NCI-H748 treated with DMSO at 0.1 percent for 48 hours (cell line): ENCODE measurements at regions not wholly inside any gene's neighbourhood (a gene's known extent, or its start where the extent isn't known, plus 50 kb on each side); places are given as distances from the start of the nearest gene placed in this dataset.
"Not testable (repeated sequence)": the region's sequence is repeated elsewhere in the genome, so short reads cannot be mapped to it uniquely, and the experiment has no call there.

Source experiments
- DNase-seq: peaks from one replicate; lab custom pipeline; 2025; lab: John Stamatoyannopoulos, UW

DNA sequence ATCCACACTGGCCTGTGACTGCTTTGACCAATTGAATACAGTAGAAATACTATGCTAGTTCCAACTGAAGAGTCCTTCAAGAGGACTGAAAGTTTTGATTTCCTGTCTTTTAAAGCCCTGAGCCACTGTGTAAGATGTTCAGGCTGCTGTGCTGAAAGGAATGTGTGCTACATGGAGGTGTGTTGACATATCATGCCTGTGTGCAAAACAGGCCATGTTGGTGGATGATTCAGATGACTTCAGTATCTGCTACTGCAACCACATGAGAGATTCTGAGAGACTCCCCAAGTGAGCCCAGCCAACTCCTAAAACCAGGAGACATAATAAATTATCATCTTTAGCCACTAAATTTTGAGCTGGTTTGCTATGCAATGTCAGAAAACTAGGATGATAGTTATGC is 662.9 kb downstream of the ZEB2 start:
- DNase-seq: no peak

DNA sequence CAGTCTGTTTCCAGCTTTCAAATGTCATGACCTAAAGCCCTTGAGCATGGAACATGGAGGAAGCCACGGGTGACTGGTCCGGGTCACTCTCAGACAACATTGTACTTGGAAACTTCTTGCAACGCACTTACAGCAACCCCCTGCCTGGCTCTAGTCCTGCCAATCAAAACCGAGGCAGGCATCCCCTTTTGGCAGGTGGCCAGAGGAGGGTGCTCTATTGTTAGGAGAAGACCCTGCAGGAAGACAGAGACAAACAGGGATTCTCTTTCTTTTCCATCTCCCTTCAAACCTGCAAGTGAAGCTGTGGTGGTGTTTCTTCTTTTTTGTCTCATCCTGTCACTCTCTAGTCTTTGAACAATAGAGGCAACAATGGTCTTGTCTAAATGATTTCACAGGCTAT is 667.2 kb downstream of the ZEB2 start:
- no peak for DNase-seq

DNA sequence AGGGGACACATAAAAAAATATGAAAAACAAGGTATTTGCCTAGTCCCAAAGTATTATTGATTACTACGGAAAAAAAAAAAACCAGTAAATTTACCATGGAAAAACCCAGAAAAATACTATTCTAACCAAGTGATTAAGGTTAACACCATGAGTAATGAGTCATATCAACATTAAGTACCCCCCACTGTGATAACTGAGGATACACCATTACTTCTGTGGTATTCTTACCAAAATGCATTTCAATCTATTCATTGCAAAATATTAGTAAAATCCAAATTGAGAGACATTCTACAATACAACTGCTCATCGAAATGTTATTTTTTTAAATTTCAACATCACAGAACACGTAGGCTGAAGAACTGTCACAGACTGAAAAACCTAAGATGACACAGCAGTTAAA is 669.8 kb downstream of the ZEB2 start:
- no peak for DNase-seq

DNA sequence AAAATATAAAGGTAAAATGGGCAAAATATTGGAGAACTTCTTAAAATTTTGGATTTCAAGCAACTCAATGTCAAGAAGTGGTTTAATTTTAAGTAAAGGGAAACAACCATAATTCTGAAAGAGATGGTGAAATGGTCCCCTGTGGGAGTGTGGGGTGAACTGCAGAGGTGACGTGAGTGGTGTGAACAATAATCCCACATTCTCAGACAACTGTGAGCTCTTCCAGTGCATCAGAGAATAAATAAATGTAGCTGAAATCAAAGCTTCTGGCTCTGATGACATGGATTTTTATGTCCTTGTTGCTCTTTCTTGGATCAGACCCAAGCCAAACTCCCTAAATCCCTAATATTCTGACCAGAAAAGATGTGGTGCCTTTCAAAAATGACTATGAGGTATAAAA is 672.7 kb downstream of the ZEB2 start:
- DNase-seq: no peak

DNA sequence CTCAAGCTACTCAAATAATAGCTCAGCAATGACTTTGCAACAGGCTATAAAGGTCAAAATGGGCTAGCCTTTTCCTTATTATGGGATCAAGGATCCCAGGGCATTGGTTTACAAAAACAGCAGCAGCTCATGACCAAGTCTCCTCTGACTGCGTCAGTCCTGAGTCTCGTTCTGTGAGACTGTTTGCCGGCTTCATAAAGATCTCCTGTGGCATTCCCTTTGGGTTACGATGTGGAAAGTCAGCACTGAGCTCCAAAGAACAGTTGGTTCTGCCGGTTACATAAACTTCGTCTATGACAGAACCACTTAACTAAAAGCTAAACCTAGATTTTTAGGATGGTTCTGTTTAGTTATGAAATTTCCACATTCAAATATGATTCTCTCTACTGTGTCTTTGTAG is 674.9 kb downstream of the ZEB2 start:
- no peak for DNase-seq

DNA sequence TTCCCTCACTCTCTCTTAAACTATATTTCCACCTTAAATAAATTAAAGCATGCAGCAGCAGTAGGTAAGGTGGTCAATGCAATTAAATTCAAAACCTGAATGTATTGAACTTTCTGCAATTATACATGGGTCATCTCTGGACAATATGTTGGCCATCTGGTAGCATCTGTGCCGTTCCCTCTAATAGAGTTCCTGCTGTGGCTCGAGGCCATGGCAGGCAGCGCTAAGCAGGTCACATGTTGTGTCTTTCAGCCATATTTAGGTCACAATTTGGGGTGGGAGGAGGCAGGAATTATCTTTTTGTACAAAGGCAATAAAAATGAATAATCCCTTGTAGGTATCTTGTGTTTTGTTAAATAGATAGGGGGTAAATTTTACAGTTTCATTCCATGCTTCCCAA is 676.2 kb downstream of the ZEB2 start:
- DNase-seq: no peak

DNA sequence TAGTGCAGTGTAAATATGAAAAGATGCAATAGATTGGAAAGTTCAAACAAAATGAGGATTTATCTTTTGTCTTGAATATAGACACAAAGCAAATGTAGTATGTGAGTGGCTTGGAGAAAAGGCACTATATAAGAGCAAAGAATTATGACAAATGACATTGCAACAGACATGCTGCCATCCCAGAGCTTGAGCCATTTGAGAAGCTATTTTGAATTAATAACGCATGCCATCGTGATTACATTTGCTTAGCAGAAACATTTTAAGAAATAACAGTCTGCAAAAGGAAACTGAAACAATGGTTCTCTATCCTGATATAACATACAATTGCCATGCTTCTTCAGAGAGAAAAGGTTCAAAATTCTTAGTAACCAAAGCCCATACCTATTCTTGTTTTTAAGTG is 677.1 kb downstream of the ZEB2 start:
- no peak for DNase-seq

DNA sequence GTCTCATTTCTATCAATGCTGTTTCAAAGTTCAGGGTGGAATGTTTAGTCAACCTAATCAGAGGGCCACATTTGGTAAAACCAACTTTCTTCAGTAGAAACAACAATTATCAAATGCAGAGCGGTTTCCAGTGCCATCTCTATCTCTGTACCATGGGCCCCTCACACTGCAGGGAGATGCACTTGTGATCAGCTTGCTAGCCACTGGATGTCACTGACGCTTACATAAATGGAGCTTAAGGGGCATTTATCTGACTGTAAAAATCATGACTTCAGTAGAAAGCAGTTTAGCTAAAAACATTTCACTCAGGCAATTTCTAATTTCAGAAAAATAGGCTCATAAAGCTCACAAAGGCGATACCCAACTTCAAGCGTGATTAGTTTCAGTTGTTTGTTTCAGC is 678.0 kb downstream of the ZEB2 start:
- DNase-seq: no peak

DNA sequence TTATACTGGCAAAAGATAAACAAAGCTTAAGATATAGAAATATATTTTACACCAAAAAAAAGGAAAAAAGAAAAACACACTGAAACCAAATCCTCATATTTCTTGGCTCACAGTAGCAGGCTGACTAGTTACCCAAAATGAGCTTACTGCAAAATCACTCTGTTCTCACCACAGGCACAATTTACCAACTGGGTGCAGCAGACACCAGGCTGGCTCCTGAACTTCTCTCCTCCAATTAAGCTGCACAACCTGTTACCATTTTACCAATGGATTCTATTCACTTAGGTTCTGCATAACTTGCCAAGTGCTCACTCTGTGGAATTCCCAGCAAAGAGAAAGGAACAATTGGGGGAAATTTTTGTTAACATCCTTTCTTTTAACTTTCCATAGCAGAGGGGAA is 679.3 kb downstream of the ZEB2 start:
- no peak for DNase-seq

DNA sequence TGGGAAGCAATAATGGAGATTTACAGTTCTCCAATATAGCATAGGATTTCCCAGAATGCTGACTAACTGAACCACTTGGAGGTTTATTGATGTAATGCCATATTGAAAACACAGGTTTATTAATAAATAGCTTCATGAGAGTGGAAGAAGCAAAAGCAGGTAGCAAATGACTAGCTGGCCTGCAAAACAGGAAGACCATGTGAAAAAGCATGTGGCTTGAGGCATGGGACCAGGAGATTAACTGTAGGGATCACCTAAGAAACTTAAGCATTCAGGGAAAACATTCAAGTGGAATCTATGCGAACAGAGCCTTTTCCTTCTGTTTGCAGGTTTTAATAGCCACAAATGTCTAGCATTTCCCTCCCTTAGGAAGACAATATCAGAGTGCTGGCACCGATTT is 679.7 kb downstream of the ZEB2 start:
- no peak for DNase-seq

DNA sequence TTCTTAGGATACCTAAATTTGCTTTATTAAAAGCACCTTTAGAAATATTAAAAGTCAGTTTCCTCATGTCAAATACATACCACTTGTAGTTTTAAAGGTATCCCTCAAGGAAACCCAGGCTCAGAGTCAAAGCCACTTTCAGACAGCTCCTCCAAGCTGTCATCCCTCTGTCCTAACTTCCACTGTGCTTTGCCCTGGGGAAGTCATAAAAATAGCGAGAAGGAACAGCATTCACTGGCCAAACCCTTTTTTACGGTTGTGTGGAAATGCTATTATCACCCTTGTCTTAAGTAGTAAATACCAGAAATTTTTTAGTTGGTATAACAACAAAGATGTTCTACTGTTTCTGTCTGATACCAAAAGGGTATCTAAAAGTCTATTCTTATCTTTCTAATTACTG is 680.5 kb downstream of the ZEB2 start:
- DNase-seq: no peak

DNA sequence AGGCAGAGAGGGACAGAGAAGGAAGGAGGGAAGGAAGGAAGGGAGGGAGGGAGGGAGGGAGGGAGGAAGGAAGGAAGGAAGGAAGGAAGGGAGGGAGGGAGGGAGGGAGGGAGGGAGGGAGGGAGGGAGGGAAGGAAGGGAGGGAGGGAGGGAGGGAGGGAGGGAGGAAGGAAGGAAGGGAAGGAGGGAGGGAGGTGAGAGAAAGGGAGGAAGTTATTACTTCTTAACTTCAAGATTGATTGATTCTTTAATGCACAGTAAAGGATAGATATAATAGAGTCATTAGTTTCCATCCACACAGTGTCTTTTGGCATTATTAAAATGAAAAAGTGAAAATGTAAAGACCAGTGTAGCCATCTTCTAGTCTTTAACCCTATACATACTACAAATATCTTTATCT is 682.9 kb downstream of the ZEB2 start:
- not testable (repeated sequence) for DNase-seq

DNA sequence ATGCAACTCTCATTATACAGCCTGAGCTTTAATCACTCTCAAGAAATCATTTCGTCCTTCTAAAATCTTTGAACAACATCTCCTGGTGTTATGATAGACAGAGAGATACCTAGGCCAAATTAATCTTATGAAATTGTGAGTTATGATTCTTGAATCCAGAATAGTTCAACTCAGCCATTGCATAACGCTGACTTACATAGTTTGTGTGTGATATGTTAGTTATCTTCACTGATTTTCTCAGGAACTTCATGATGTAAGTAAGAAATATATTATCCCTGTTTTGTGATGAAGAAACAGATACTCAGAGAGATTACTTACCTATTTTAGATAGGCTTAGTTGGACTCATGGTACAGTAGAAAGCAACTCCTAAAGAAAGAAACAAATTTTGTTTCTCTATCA is 684.4 kb downstream of the ZEB2 start:
- no peak for DNase-seq

DNA sequence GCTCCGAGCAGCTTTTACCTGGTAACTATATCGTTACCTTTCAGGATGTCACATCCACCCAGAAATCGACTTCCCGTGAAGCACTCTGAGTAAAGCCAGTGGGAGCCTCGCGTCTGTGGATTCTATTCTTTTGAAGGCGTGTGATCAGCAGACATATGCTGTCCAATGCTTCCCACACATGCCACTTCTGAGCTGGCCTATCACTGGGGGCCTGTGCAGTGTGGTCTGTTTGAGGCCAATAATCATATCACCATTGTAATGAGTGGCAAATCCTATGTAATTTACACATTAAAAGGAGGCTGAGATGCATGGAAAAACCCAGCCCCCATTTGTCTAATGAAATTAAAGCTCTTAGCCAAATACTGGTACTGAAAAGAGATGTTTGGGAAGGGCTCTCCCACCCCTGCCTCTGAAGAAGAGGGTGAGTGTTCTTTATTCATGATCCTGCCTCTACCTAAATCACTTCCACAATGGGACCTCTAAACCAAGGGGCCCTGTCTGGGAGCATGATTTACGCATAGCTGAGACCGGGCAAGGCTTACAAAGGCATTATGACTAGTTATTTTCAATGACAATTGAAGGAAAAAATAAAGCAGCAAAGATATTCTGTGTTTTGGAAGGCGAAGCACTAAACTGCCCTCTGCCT is 686.8 kb downstream of the ZEB2 start:
- no peak for DNase-seq

DNA sequence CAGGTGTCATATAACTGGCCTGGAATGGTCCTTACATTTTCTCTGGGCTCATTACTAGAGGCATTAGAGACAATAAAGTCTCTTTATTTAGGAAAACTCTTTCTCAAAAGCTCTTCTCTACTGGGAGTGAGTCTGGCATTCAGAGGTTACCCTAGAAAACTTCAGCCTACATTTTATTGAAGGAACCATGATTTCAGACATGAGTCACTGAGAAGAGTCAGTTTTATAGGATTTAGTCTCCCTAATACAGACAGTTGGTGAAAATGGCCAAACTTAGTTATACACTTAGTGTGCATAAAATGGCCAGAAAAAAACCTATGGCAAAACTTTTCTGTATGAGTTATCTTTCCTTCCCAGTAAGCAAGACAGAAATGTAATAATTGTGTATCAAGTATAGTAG is 689.4 kb downstream of the ZEB2 start:
- DNase-seq: no peak

DNA sequence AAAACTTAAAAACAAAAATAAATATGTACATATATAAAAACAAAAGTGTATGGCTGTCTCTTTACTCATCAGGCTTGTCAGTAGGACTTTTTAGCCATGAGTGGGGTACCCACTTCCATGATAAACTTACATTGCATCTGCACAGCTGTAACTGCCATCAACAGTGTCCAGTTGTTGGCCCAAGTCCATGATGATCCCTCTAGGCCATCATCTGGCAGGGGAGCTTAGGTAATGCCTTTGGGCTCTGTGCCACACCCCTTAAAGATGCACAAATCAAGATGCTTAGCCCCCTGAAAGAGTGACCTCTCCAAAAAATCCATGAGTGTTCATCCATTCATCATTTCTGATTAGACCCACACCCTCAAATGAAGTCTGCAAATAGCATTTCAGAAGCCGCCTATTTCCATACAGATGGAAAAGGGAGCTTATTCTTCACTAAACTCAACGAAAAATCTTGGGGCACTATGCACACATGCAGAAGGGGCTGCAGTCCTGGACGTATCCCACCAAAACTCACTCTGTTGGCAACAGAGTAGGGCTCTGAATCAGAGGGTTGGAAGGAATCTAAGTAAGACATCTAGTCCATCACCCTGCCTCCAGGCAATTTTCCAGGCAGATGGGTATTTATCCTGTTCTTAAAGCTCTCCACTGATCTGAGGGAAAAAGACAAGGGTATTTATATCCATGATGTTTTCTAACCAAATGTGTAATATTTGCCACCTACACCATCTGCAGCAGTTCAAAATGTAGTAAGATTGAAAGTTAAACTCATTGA is 691.0 kb downstream of the ZEB2 start:
- no peak for DNase-seq

DNA sequence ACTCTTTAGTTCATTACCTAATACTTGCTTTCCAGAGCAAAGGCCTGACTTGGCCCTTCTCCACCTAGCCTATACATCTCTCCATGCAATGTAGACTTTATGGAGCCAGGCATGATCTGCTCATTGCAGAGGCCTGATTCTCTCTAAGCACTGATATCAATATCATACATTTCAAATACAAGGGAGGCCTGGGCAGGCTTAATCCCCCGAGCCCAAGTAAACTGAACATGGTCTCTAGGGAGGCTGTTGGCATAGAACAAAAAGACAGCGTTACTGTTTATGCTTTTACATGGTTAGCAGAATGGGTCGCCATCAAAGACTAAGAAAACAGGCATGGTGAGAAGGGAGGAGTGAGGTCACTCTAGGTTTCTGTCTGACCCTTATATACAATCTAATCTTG is 695.1 kb downstream of the ZEB2 start:
- DNase-seq: no peak

DNA sequence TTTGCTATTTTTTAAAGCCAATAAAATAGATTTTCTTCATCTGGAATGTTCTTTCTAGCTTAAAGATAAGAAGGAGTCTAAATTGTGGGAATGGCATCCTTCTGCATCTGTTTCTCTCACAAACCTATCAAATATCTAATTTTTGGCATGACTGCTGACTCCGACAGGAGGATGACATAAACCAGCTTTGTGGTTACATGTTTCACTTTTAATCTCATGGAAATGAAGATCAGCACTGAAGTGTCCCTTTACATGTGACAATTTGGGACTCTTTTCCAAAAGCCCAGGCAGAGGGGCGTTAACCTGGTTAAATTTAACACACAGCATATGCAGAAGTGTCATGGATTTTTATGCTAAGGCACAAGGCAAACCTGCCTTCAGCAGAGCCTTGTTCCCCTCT is 694.7 kb downstream of the ARHGAP15 start:
- no peak for DNase-seq

DNA sequence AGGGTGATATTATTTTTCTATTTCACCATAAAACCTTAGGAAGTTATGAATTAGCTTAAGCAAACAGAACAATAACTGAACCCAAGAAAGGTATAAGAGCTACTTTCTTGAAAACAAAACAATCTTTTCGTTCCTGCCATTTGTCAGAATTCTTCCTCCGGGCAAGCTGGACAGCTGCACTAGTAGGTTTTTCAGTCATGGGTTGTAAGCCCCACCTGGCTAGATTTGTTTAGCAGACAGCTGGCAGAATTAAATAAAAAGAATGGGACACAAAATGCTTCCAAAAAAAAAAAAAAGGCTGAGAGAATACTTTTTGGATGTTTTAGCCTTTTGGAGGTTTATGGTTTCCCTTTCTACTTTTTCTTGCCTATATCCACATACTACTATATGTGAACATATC is 694.1 kb downstream of the ARHGAP15 start:
- DNase-seq: no peak

DNA sequence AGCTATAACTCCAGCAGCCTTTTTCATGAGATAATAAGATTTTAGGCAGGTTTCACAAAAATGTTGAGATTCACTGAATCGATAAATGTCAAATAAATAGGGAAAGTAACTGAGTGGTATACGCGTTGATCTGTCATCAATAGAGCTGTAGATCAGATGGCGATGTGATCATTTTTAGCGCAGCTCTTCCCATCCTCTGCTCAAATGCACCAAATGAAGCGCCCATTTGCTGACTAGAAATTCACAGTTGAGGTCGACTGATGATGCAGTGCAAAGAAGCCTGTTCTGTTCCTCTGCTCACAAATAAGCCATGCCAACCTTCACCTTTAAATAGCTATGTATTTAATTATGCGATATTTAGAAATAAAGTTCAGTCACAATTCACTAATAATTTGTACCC is 693.5 kb downstream of the ARHGAP15 start:
- DNase-seq: no peak

DNA sequence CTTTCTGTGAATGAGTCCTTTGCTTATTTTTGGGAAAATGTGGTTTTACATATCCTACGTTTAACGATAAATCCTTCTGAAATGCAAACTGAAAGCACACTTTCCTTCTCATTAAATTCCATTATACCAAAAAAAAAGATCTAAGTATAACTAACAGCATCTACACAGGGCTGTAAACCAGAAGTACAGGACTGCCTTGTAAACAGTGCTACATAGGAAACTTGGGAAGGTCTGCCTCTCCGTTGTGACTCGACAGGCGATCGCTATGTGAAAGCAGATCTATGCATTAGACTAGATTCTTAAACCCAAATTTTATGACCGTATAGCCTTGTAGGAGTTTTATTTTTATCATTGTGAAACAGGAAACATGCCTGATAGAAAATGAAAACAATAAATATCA is 690.5 kb downstream of the ARHGAP15 start:
- no peak for DNase-seq

DNA sequence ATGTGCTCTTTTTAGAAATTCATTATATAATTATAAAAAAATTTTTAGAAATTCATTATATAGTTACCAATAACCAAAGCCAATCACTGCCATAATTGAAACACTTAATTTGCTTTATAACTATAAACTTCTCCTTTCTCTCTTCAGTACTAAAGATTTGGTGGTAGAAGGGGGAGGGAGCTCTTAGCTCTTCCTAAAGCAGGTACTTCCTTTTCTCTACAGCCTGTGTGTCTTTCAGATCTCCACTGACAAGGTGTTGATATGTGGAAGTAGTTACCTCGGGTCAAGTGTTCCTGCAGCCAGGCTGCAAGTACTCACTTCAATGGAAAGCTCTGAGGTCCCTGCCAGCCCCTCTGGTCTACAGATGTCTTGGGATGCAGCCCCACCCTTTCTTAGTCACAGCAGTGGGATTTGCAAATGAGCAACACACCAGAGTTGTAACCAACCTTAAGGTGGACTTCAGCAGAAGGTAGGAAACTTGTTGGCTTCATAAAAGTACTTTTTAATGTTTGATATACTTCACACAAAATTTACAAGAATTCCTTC is 690.0 kb downstream of the ARHGAP15 start:
- no peak for DNase-seq
